Glutamatergic neuron (in vitro differentiated cells): ENCODE measurements at regions not wholly inside any gene's neighbourhood (a gene's known extent, or its start where the extent isn't known, plus 50 kb on each side); places are given as distances from the start of the nearest gene placed in this dataset.

Source experiments
- DNase-seq: peaks from one replicate; pipeline ENCODE4 v3.0.0; 2022
- H3K27ac Mint-ChIP-seq: one replicate; pipeline ENCODE4 v1.8.0; 2020; ENCODE audit warnings: mild to moderate bottlenecking, mixed read lengths, inconsistent platforms; ENCODE audit not compliant: unreplicated experiment
- H3K27me3 Mint-ChIP-seq: one replicate; pipeline ENCODE4 v1.8.0; 2020; ENCODE audit warnings: mild to moderate bottlenecking, moderate library complexity, mixed read lengths, inconsistent platforms; ENCODE audit not compliant: unreplicated experiment
- H3K36me3 Mint-ChIP-seq: one replicate; pipeline ENCODE4 v1.8.0; 2020; ENCODE audit warnings: mild to moderate bottlenecking, mixed read lengths, inconsistent platforms; ENCODE audit not compliant: unreplicated experiment
- H3K4me1 Mint-ChIP-seq: one replicate; pipeline ENCODE4 v1.8.0; 2020; ENCODE audit warnings: mild to moderate bottlenecking, low read depth, mixed read lengths, inconsistent platforms; ENCODE audit not compliant: unreplicated experiment
- H3K4me3 Mint-ChIP-seq: one replicate; pipeline ENCODE4 v1.8.0; 2020; ENCODE audit warnings: mild to moderate bottlenecking, mixed read lengths, inconsistent platforms; ENCODE audit not compliant: unreplicated experiment
- H3K9me3 Mint-ChIP-seq: one replicate; pipeline ENCODE4 v1.8.0; 2020; ENCODE audit warnings: mild to moderate bottlenecking, moderate library complexity, mixed read lengths, inconsistent platforms; ENCODE audit not compliant: unreplicated experiment
- CTCF ChIP-seq: fragments of 200-600 bp; sonication (generic); IDR thresholded peaks from one replicate; pipeline ENCODE4 v1.5.0; 2021; ENCODE audit not compliant: partially characterized antibody, unreplicated experiment

- DNase-seq = no peak
- peaks cover 4% of the 10 kb centered on the region for H3K9me3 Mint-ChIP-seq
- H3K4me3 Mint-ChIP-seq = no peak overlapping the region
- H3K27ac Mint-ChIP-seq = no peak overlapping the region
- H3K36me3 Mint-ChIP-seq = no peaks in the 10 kb centered on the region
- no peaks in the 10 kb centered on the region for H3K27me3 Mint-ChIP-seq
- H3K4me1 Mint-ChIP-seq = peaks cover 8% of the 10 kb centered on the region
- no peak for TF ChIP-seq CTCF
These were observed 53.7 kb upstream of the SEMA3A start for GRCh38 chr7:84248267-84248666.

GRCh38 chr7:84247591-84247990 lies 53.0 kb upstream of the SEMA3A start:
- no peak for TF ChIP-seq CTCF
- Mint-ChIP-seq H3K36me3 (no peaks in the 10 kb centered on the region), H3K27ac (no peak overlapping the region), H3K4me3 (no peak overlapping the region), H3K9me3 (peaks cover 4% of the 10 kb centered on the region), H3K27me3 (no peaks in the 10 kb centered on the region), H3K4me1 (peaks cover 8% of the 10 kb centered on the region)
- DNase-seq = no peak

- H3K27me3 Mint-ChIP-seq = no peaks in the 10 kb centered on the region
- no peak overlapping the region for H3K27ac Mint-ChIP-seq
- H3K36me3 Mint-ChIP-seq = no peaks in the 10 kb centered on the region
- DNase-seq = no peak
- H3K4me1 Mint-ChIP-seq = peaks cover 6% of the 10 kb centered on the region
- H3K9me3 Mint-ChIP-seq = peaks cover 8% of the 10 kb centered on the region
- no peak overlapping the region for H3K4me3 Mint-ChIP-seq
- TF ChIP-seq CTCF = no peak
These were observed 51.2 kb upstream of the SEMA3A start for GRCh38 chr7:84245835-84246234.
